ENCODE measurements at regions not wholly inside any gene's neighbourhood (a gene's known extent, or its start where the extent isn't known, plus 50 kb on each side); places are given as distances from the start of the nearest gene placed in this dataset.

GRCh38 chr2:42113452-42113851, 55.7 kb upstream of the EML4 start:
- Histone ChIP-seq H3K9me3 (no peaks in the 10 kb centered on the region), H3K36me3 (no peaks in the 10 kb centered on the region), H3K4me3 (no peak overlapping the region), H3K27ac (no peak overlapping the region), H3K4me1 (peaks cover 0 to 6% of the 10 kb centered on the region in 2 donors), H3K27me3 (no peaks in the 10 kb centered on the region)
- DNase-seq (no peak), ATAC-seq (no peak)
- TF ChIP-seq POLR2A (IDR thresholded peaks at IDR 0.05) = no peak
- in situ Hi-C loops (cut with MboI; ENCODE audit: low sequenced_read_pairs in 4 of 4) (no loop called here), intact Hi-C loops (cut with DNase I; ENCODE audit: low total_unique reads) (no loop called here)

- no peaks in the 10 kb centered on the region for H3K36me3 ChIP-seq
- TF ChIP-seq POLR2A (IDR thresholded peaks at IDR 0.05) (no peak), CTCF (IDR thresholded peaks at IDR 0.05 in 4 of 5, conservative IDR thresholded peaks at IDR 0.05 in 1 of 5) (no peak)
- ATAC-seq (no peak), DNase-seq (no peak)
- in situ Hi-C loops (cut with MboI; ENCODE audit: low sequenced_read_pairs in 4 of 4) = no loop called here
- peaks cover 0 to 9% of the 10 kb centered on the region in 2 donors for H3K4me1 ChIP-seq
- no peaks in the 10 kb centered on the region for H3K27me3 ChIP-seq
- no peak overlapping the region for H3K27ac ChIP-seq
- intact Hi-C loops (cut with DNase I; ENCODE audit: low total_unique reads) = no loop called here
- H3K9me3 ChIP-seq = no peaks in the 10 kb centered on the region
- no peak overlapping the region for H3K4me3 ChIP-seq
Measured at GRCh38 chr2:42114091-42114490, 55.1 kb upstream of the EML4 start.

GRCh38 chr2:42115588-42115987, 53.6 kb upstream of the EML4 start:
- Histone ChIP-seq H3K9me3 (no peaks in the 10 kb centered on the region), H3K27me3 (no peaks in the 10 kb centered on the region), H3K27ac (no peak overlapping the region), H3K4me3 (no peak overlapping the region), H3K36me3 (no peaks in the 10 kb centered on the region), H3K4me1 (peaks cover 0 to 9% of the 10 kb centered on the region in 2 donors)
- in situ Hi-C loops (cut with MboI; ENCODE audit: low sequenced_read_pairs in 4 of 4) = no loop called here
- DNase-seq (no peak), ATAC-seq (no peak)
- no peak for TF ChIP-seq CTCF (IDR thresholded peaks at IDR 0.05 in 4 of 5, conservative IDR thresholded peaks at IDR 0.05 in 1 of 5)
- no peak for TF ChIP-seq POLR2A (IDR thresholded peaks at IDR 0.05)
- intact Hi-C loops (cut with DNase I; ENCODE audit: low total_unique reads) = no loop called here

- TF ChIP-seq POLR2A (IDR thresholded peaks at IDR 0.05) (no peak), CTCF (IDR thresholded peaks at IDR 0.05 in 4 of 5, conservative IDR thresholded peaks at IDR 0.05 in 1 of 5) (no peak)
- Histone ChIP-seq H3K9me3 (no peaks in the 10 kb centered on the region), H3K27ac (no peak overlapping the region), H3K4me3 (no peak overlapping the region), H3K36me3 (no peaks in the 10 kb centered on the region), H3K27me3 (no peaks in the 10 kb centered on the region), H3K4me1 (peaks cover 0 to 9% of the 10 kb centered on the region in 2 donors)
- ATAC-seq (no peak), DNase-seq (no peak)
- intact Hi-C loops (cut with DNase I; ENCODE audit: low total_unique reads) (no loop called here), in situ Hi-C loops (cut with MboI; ENCODE audit: low sequenced_read_pairs in 4 of 4) (no loop called here)
Measured at GRCh38 chr2:42116195-42117181, 52.7 kb upstream of the EML4 start.

- ATAC-seq (no peak), DNase-seq (no peak)
- Histone ChIP-seq H3K27ac (no peak overlapping the region), H3K27me3 (no peaks in the 10 kb centered on the region), H3K36me3 (no peaks in the 10 kb centered on the region), H3K9me3 (no peaks in the 10 kb centered on the region), H3K4me3 (no peak overlapping the region), H3K4me1 (peaks cover 0 to 9% of the 10 kb centered on the region in 2 donors)
- in situ Hi-C loops (cut with MboI; ENCODE audit: low sequenced_read_pairs in 4 of 4) = no loop called here
- intact Hi-C loops (cut with DNase I; ENCODE audit: low total_unique reads) = no loop called here
- TF ChIP-seq CTCF (IDR thresholded peaks at IDR 0.05 in 4 of 5, conservative IDR thresholded peaks at IDR 0.05 in 1 of 5) = no peak
- TF ChIP-seq POLR2A (IDR thresholded peaks at IDR 0.05) = no peak
Measured at GRCh38 chr2:42117182-42117579, 52.0 kb upstream of the EML4 start.

All from gastrocnemius medialis (tissue), 4 donors.